GM10248 (cell line): ENCODE measurements at regions not wholly inside any gene's neighbourhood (a gene's known extent, or its start where the extent isn't known, plus 50 kb on each side); places are given as distances from the start of the nearest gene placed in this dataset.

Experiments used
- CTCF ChIA-PET: fragments of 300-600 bp; sonication (Branson Sonifier 250); formaldehyde crosslinking; extraction: SDS; loops from one replicate; lab custom pipeline; 2021; ENCODE audit warnings: antibody characterized with exemption; lab: Yijun Ruan, JAX
- POLR2A ChIA-PET: fragments of 350-650 bp; sonication (Branson Sonifier 250); formaldehyde crosslinking; extraction: SDS; loops from one replicate; lab custom pipeline; 2020; ENCODE audit warnings: antibody characterized with exemption; lab: Yijun Ruan, JAX
- DNase-seq: peaks from one replicate; pipeline ENCODE4 v3.0.0; 2012; ENCODE audit errors: extremely low spot score
- TF ChIP-seq, protein P1 (sequence below): IDR thresholded peaks from 2 replicates; pipeline ENCODE4 v1.5.1; 2012; ENCODE audit warnings: mild to moderate bottlenecking, low read depth; ENCODE audit errors: extremely low read depth, missing control alignments, control extremely low read depth

DNA sequence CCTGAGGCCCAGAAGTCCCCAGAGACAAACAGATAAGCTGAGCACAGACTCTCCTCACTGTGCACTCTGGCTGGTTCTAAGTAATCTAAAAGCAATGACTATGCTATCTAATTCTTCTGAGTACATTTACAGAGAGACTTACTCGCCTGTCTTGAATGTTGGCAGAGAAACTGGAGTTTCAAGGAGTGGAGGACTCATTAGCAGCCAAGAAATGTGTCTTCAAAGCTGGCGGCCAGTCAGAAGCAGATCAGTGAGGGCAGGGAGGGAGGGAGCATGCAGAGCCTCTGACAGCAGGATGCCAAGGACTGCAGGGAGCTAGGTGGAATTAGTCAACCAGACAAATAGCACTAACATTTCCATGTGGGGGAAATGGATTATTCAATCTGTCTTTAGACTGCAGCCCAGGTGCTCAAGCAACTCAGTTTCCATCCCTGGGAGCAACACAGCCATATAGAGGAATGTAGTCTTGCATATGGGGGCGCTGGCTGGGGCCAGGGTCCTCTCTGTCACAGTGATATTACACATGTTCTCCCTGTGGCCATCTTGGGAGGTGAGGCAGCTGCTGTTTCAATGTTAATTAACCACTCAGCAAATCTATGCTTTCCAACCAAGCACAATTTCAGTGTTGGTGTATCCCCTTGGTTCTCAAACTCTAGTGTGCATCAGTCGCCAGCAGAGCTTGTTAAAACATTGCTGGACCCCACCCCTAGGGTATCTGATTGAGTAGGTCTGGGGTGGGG, 97.9 kb downstream of the CCNA1 start:
- ChIA-PET POLR2A (no interaction called here), CTCF (interaction anchor here (1.1 kb wide), 1 partner anchor 19 kb away, joined by 3 read pairs; no protein-coding TSS in a partner anchor)
- DNase-seq = no peak
- TF ChIP-seq, protein P1, sequence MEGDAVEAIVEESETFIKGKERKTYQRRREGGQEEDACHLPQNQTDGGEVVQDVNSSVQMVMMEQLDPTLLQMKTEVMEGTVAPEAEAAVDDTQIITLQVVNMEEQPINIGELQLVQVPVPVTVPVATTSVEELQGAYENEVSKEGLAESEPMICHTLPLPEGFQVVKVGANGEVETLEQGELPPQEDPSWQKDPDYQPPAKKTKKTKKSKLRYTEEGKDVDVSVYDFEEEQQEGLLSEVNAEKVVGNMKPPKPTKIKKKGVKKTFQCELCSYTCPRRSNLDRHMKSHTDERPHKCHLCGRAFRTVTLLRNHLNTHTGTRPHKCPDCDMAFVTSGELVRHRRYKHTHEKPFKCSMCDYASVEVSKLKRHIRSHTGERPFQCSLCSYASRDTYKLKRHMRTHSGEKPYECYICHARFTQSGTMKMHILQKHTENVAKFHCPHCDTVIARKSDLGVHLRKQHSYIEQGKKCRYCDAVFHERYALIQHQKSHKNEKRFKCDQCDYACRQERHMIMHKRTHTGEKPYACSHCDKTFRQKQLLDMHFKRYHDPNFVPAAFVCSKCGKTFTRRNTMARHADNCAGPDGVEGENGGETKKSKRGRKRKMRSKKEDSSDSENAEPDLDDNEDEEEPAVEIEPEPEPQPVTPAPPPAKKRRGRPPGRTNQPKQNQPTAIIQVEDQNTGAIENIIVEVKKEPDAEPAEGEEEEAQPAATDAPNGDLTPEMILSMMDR = no peak

DNA sequence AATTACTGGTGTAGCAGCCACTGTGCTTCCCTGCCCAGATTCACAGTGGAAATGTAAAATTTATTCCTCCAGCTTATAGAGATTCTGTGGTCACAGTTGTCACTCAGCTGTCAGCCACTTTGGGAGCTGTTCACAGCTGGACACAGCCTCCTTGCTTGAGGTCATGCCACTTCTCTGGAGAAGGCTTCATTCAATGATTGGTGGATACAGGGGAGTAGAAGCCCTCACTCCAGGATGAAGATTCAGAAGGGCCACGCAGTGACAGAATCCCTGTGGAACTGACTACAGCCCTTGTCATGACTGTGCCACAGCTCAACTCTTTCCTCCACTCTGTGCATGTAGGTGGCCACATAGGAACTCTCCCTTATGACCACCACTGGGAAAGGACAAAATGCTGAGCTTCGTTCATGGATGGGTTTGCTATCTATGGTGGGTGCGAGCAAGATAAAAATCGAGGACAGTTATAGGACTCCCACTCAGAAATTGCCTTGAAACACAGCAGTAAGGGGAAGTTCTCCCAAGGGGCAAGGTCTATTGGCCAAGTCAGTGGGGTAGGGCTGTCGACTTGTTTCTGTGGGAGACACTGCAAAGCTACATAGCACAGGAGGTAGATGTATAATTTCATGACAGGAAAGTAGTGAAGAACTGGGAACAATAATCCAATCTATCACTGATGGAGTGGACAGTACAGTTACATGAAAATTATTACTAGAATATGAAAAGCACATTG, 98.7 kb downstream of the CCNA1 start:
- CTCF ChIA-PET = interaction anchor here (1.1 to 3.6 kb wide), 2 partner anchors 12 to 18 kb away, joined by 3 to 12 read pairs; no protein-coding TSS in a partner anchor
- TF ChIP-seq, protein P1 = no peak
- DNase-seq = no peak
- POLR2A ChIA-PET = no interaction called here

DNA sequence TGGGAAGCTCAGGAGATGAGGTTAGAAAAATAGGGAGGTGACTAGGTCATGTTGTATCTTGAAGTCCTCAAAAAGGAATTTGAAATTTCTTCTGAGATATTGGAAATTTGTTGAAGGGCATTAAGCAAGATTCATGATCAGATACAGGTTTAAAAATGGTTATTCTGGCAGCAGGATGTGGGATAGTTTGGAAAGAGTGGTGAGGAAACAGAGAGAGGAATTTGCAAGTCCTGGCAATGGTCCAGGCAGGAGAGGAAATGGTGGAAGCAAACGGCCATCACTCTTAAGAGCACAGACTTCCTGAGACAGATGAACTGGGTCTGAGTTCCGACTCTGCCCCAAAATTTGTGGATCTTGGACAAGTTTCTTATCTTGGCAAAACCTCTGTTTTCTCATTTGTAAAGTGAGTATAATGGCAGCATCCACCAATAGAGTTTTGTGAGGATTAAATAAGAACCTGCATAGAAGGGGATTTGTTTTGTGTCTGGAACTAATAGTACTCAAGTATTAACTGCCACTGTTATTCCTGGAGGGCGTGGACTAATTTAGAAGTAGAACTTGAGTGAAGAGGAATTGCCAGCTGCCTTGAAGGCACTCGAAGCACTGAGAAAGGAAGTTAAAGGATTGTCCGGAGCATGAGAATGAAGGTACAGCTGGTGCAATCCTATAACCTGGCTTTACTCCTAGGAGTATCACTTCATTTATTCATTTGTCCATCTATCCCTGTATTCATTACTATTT, 99.6 kb downstream of the CCNA1 start:
- CTCF ChIA-PET = interaction anchor here (3.6 kb wide), 1 partner anchor 11 kb away, joined by 12 read pairs; no protein-coding TSS in a partner anchor
- DNase-seq = no peak
- TF ChIP-seq, protein P1 = no peak

DNA sequence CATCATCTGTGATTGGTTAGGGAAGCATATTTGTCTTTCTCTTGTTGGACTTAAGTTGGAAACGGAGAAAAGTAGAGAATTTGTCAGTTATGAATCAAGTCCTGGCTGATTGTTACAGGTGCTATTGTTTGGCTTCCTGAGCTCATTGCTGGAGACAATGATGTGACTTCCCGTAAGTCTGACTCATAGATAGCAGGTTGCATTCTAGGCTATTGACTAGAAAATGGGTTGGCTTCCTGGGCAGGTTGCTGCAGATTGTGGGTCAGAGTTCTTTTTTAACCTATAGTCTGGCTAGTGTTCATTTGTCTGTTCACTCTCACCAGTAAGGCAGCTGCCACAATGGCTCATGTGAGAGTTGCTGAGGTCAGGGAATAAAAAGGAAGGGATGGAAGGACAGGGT, 101.5 kb downstream of the CCNA1 start:
- TF ChIP-seq, protein P1 = no peak
- DNase-seq = no peak
- ChIA-PET CTCF (interaction anchor here (0.8 to 3.6 kb wide), 2 partner anchors 9 to 19 kb away, joined by 3 to 12 read pairs; no protein-coding TSS in a partner anchor), POLR2A (no interaction called here)

More for the DNA sequence above, 99.6 kb downstream of the CCNA1 start:
- POLR2A ChIA-PET = no interaction called here

- POLR2A ChIA-PET = no interaction called here
- no peak for DNase-seq
- TF ChIP-seq, protein P1 = no peak
- CTCF ChIA-PET = no interaction called here
Measured at GRCh38 chr13:36536546-36536945, 104.3 kb downstream of the CCNA1 start.

- ChIA-PET CTCF (interaction anchor here (0.8 to 2.5 kb wide), 4 partner anchors 10 to 19 kb away, joined by 3 to 12 read pairs (median 4); no protein-coding TSS in a partner anchor), POLR2A (no interaction called here)
- no peak for DNase-seq
- TF ChIP-seq, protein P1 = no peak
Measured at GRCh38 chr13:36543671-36544070, 111.4 kb downstream of the CCNA1 start.
